ENCODE measurements at regions not wholly inside any gene's neighbourhood (a gene's known extent, or its start where the extent isn't known, plus 50 kb on each side); places are given as distances from the start of the nearest gene placed in this dataset.

DNA sequence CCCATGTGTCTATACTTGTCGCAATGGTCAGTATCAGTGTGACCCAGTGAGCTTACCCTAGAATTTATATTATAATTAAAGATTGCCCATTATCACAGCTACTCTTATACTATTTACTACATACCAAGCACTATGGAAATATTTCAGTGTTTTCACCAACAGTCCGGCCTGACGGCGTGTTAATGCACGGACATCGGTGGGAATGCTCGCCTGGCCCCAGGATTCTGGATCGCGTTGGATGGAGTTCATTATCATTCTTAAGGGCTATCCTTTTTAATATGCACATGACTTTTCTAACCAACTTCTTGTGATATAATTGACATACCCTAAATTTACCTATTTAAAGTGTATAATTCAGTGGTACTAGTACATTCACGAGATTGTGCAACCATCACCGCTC, 51.8 kb upstream of the AFDN start:
- WGBS, result 96% methylated on average over 11 of the region's 11 CpGs
- H3K9me3 ChIP-seq (ENCODE audit: insufficient read depth, low read depth, low read length), result no peaks in the 10 kb centered on the region
- no peaks in the 10 kb centered on the region for H3K27me3 ChIP-seq (ENCODE audit: insufficient read depth, low read length)
- H3K27ac ChIP-seq (ENCODE audit: low read depth, low read length), result no peak overlapping the region
- no peaks in the 10 kb centered on the region for H3K4me1 ChIP-seq (ENCODE audit: insufficient read depth, low read length)
- H3K36me3 ChIP-seq (ENCODE audit: insufficient read depth, low read length), result no peaks in the 10 kb centered on the region
- no peak overlapping the region for H3K9ac ChIP-seq (ENCODE audit: low read depth, low read length)
- H3K4me3 ChIP-seq (ENCODE audit: low read length), result no peak overlapping the region

- Histone ChIP-seq H3K9ac (ENCODE audit: low read depth, low read length) (no peak overlapping the region), H3K4me1 (ENCODE audit: insufficient read depth, low read length) (no peaks in the 10 kb centered on the region; the same call in 1 of the 2 replicates), H3K4me3 (ENCODE audit: low read length) (no peak overlapping the region), H3K36me3 (ENCODE audit: insufficient read depth, low read length) (no peaks in the 10 kb centered on the region), H3K27ac (ENCODE audit: low read depth, low read length) (no peak overlapping the region), H3K27me3 (ENCODE audit: insufficient read depth, low read length) (no peaks in the 10 kb centered on the region), H3K9me3 (ENCODE audit: insufficient read depth, low read depth, low read length) (no peaks in the 10 kb centered on the region)
- 89% methylated on average over 14 of the region's 14 CpGs for whole genome bisulfite sequencing
Observed at GRCh38 chr6:167776906-167777627, 49.6 kb upstream of the AFDN start.

Measured in HUES64 (cell line).